IPS-18a (cell line): ENCODE measurements at regions not wholly inside any gene's neighbourhood (a gene's known extent, or its start where the extent isn't known, plus 50 kb on each side); places are given as distances from the start of the nearest gene placed in this dataset.
"Not testable (repeated sequence)": the region's sequence is repeated elsewhere in the genome, so short reads cannot be mapped to it uniquely, and the experiment has no call there.

ENCODE experiments used
- H3K27ac ChIP-seq: one replicate; pipeline ENCODE4 v1.5.1; 2013; ENCODE audit warnings: low read length
- H3K27me3 ChIP-seq: one replicate; pipeline ENCODE4 v1.6.1; 2013; ENCODE audit warnings: mild to moderate bottlenecking, low read length; ENCODE audit not compliant: control insufficient read depth, insufficient read depth
- H3K36me3 ChIP-seq: one replicate; pipeline ENCODE4 v1.6.1; 2013; ENCODE audit warnings: low read depth, low read length; ENCODE audit not compliant: control insufficient read depth
- H3K4me1 ChIP-seq: one replicate; pipeline ENCODE4 v1.6.1; 2013; ENCODE audit warnings: low read depth, low read length; ENCODE audit not compliant: control insufficient read depth
- H3K4me3 ChIP-seq: one replicate; pipeline ENCODE4 v1.5.1; 2013; ENCODE audit warnings: low read length
- H3K9ac ChIP-seq: one replicate; pipeline ENCODE4 v1.6.1; 2013; ENCODE audit warnings: mild to moderate bottlenecking, low read length, moderate library complexity
- H3K9me3 ChIP-seq: one replicate; pipeline ENCODE4 v1.6.1; 2013; ENCODE audit warnings: low read depth, low read length; ENCODE audit not compliant: control insufficient read depth

- no peaks in the 10 kb centered on the region for H3K27me3 ChIP-seq
- H3K4me3 ChIP-seq = no peak overlapping the region
- H3K4me1 ChIP-seq = no peaks in the 10 kb centered on the region
- no peaks in the 10 kb centered on the region for H3K36me3 ChIP-seq
- no peak overlapping the region for H3K9ac ChIP-seq
- H3K27ac ChIP-seq = no peak overlapping the region
- H3K9me3 ChIP-seq = no peaks in the 10 kb centered on the region
These were observed 222.8 kb upstream of the DTNBP1 start for GRCh38 chr6:15885624-15886023.

- H3K4me1 ChIP-seq, H3K36me3 ChIP-seq, H3K9me3 ChIP-seq, H3K4me3 ChIP-seq, H3K9ac ChIP-seq, H3K27ac ChIP-seq, H3K27me3 ChIP-seq: not testable (repeated sequence)
These were observed 220.8 kb upstream of the DTNBP1 start for GRCh38 chr6:15883593-15883992.

- no peaks in the 10 kb centered on the region for H3K36me3 ChIP-seq
- no peaks in the 10 kb centered on the region for H3K9me3 ChIP-seq
- no peaks in the 10 kb centered on the region for H3K27me3 ChIP-seq
- H3K4me1 ChIP-seq = no peaks in the 10 kb centered on the region
- H3K27ac ChIP-seq = no peak overlapping the region
- H3K9ac ChIP-seq = no peak overlapping the region
- H3K4me3 ChIP-seq = no peak overlapping the region
These were observed 220.1 kb upstream of the DTNBP1 start for GRCh38 chr6:15882915-15883314.

- no peaks in the 10 kb centered on the region for H3K27me3 ChIP-seq
- H3K4me1 ChIP-seq = no peaks in the 10 kb centered on the region
- no peaks in the 10 kb centered on the region for H3K36me3 ChIP-seq
- H3K9ac ChIP-seq = no peak overlapping the region
- H3K4me3 ChIP-seq = no peak overlapping the region
- no peaks in the 10 kb centered on the region for H3K9me3 ChIP-seq
- H3K27ac ChIP-seq = no peak overlapping the region
These were observed 219.5 kb upstream of the DTNBP1 start for GRCh38 chr6:15882345-15882744.

- Histone ChIP-seq H3K27ac (no peak overlapping the region), H3K27me3 (no peaks in the 10 kb centered on the region), H3K4me3 (no peak overlapping the region), H3K9ac (no peak overlapping the region), H3K4me1 (no peaks in the 10 kb centered on the region), H3K36me3 (no peaks in the 10 kb centered on the region), H3K9me3 (no peaks in the 10 kb centered on the region)
These were observed 218.3 kb upstream of the DTNBP1 start for GRCh38 chr6:15881150-15881549.

- Histone ChIP-seq H3K27me3 (no peaks in the 10 kb centered on the region), H3K9me3 (no peaks in the 10 kb centered on the region), H3K4me3 (no peak overlapping the region), H3K4me1 (no peaks in the 10 kb centered on the region), H3K27ac (no peak overlapping the region), H3K9ac (no peak overlapping the region), H3K36me3 (no peaks in the 10 kb centered on the region)
These were observed 217.6 kb upstream of the DTNBP1 start for GRCh38 chr6:15880262-15880973.

GRCh38 chr6:15879371-15880261, 216.8 kb upstream of the DTNBP1 start:
- no peak overlapping the region for H3K4me3 ChIP-seq

GRCh38 chr6:15877231-15877630, 214.4 kb upstream of the DTNBP1 start:
- H3K4me3 ChIP-seq = no peak overlapping the region
- peaks cover 14% of the 10 kb centered on the region for H3K4me1 ChIP-seq
- no peak overlapping the region for H3K9ac ChIP-seq
- H3K36me3 ChIP-seq = no peaks in the 10 kb centered on the region
- H3K27me3 ChIP-seq = no peaks in the 10 kb centered on the region
- H3K9me3 ChIP-seq = no peaks in the 10 kb centered on the region
- no peak overlapping the region for H3K27ac ChIP-seq

More at GRCh38 chr6:15879371-15880261, 216.8 kb upstream of the DTNBP1 start:
- H3K36me3 ChIP-seq = no peaks in the 10 kb centered on the region
- H3K4me1 ChIP-seq = peaks cover under 1% of the 10 kb centered on the region
- H3K27me3 ChIP-seq = no peaks in the 10 kb centered on the region
- no peak overlapping the region for H3K27ac ChIP-seq
- no peak overlapping the region for H3K9ac ChIP-seq
- no peaks in the 10 kb centered on the region for H3K9me3 ChIP-seq

- Histone ChIP-seq H3K9ac (no peak overlapping the region), H3K36me3 (no peaks in the 10 kb centered on the region)
These were observed 213.6 kb upstream of the DTNBP1 start for GRCh38 chr6:15876406-15876805.

GRCh38 chr6:15875797-15876196, 213.0 kb upstream of the DTNBP1 start:
- peaks cover 14% of the 10 kb centered on the region for H3K4me1 ChIP-seq

More at GRCh38 chr6:15876406-15876805, 213.6 kb upstream of the DTNBP1 start:
- H3K9me3 ChIP-seq = no peaks in the 10 kb centered on the region
- H3K4me1 ChIP-seq = peaks cover 14% of the 10 kb centered on the region
- H3K27me3 ChIP-seq = no peaks in the 10 kb centered on the region
- no peak overlapping the region for H3K4me3 ChIP-seq
- H3K27ac ChIP-seq = no peak overlapping the region

GRCh38 chr6:15874821-15875220, 212.0 kb upstream of the DTNBP1 start:
- H3K27me3 ChIP-seq = no peaks in the 10 kb centered on the region
- peaks cover 14% of the 10 kb centered on the region for H3K4me1 ChIP-seq
- no peak overlapping the region for H3K9ac ChIP-seq
- H3K27ac ChIP-seq = no peak overlapping the region
- H3K36me3 ChIP-seq = no peaks in the 10 kb centered on the region
- H3K4me3 ChIP-seq = no peak overlapping the region
- H3K9me3 ChIP-seq = no peaks in the 10 kb centered on the region

More at GRCh38 chr6:15875797-15876196, 213.0 kb upstream of the DTNBP1 start:
- Histone ChIP-seq H3K36me3 (no peaks in the 10 kb centered on the region), H3K27me3 (no peaks in the 10 kb centered on the region), H3K9me3 (no peaks in the 10 kb centered on the region), H3K9ac (no peak overlapping the region), H3K27ac (no peak overlapping the region), H3K4me3 (no peak overlapping the region)
